Activated CD4-positive, alpha-beta memory T cell treated with anti-CD3 and anti-CD28 coated beads for 36 hours (primary cell): ENCODE measurements at regions not wholly inside any gene's neighbourhood (a gene's known extent, or its start where the extent isn't known, plus 50 kb on each side); places are given as distances from the start of the nearest gene placed in this dataset.

Experiments used
- CTCF ChIA-PET: fragments of 350-600 bp; sonication (Branson Sonifier 250); formaldehyde crosslinking; loops from one replicate; lab custom pipeline; 2021; ENCODE audit warnings: antibody characterized with exemption, inconsistent platforms; lab: Charles Lee
- POLR2A ChIA-PET: fragments of 350-600 bp; sonication (Branson Sonifier 250); formaldehyde crosslinking; loops from one replicate; lab custom pipeline; 2021; ENCODE audit warnings: antibody characterized with exemption; lab: Charles Lee
- DNase-seq: peaks from one replicate; pipeline ENCODE4 v3.0.0-alpha.2; 2020
- H3K27ac Mint-ChIP-seq: one replicate; pipeline ENCODE4 v1.8.0; 2021; ENCODE audit warnings: mixed read lengths
- H3K27me3 Mint-ChIP-seq: one replicate; pipeline ENCODE4 v1.8.0; 2021; ENCODE audit warnings: mixed read lengths
- H3K36me3 Mint-ChIP-seq: one replicate; pipeline ENCODE4 v1.8.0; 2021; ENCODE audit warnings: mixed read lengths
- H3K4me1 Mint-ChIP-seq: one replicate; pipeline ENCODE4 v1.8.0; 2021; ENCODE audit warnings: low read depth, mixed read lengths
- H3K4me3 Mint-ChIP-seq: one replicate; pipeline ENCODE4 v1.8.0; 2021; ENCODE audit warnings: mild to moderate bottlenecking, mixed read lengths
- H3K9me3 Mint-ChIP-seq: one replicate; pipeline ENCODE4 v1.8.0; 2021; ENCODE audit warnings: mixed read lengths
- intact Hi-C: fragments of 100-400 bp; cut with micrococcal nuclease; formaldehyde crosslinking; loops from one replicate; pipeline ENCODE4 v1.15.1; 2023

DNA sequence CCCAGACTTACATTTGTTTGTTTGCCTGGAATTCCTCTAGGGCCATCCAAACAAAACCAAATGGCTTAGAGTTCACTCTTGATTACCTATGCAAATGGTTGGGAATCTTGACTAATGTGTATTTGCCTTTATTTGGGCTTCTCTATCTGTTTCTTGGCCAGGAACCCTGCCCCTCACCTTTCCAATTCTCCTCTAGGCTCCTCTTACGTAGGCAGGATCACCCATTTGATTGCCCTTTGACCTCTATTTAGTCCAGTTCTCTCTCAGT lies 123.0 kb upstream of the DYRK2 start:
- Mint-ChIP-seq H3K9me3 (no peaks in the 10 kb centered on the region), H3K27ac (no peak overlapping the region), H3K27me3 (no peaks in the 10 kb centered on the region), H3K4me1 (peaks cover 7% of the 10 kb centered on the region), H3K36me3 (no peaks in the 10 kb centered on the region), H3K4me3 (no peak overlapping the region)
- intact Hi-C loops: no loop called here
- DNase-seq: no peak
- ChIA-PET POLR2A (no interaction called here), CTCF (no interaction called here)

DNA sequence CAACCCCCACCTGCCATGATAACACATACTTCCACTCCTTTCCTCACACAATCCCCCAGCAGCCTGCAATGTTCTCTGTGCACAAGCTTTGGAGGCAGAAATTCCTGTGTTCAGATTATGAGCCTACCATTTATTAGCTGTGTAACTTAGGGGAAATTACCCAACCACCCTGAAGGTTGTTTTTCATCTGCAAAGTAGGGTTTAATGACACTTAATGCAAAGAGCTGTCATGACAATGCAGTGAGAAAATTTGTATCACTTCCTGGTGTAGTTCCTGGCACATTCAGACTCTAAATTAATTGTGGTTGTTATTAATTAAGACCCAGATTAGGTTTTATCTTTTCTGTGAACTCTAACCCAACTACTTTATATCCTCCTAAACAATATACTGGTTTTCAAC lies 122.4 kb upstream of the DYRK2 start:
- Mint-ChIP-seq H3K27ac (no peak overlapping the region), H3K27me3 (no peaks in the 10 kb centered on the region), H3K9me3 (no peaks in the 10 kb centered on the region), H3K36me3 (no peaks in the 10 kb centered on the region), H3K4me1 (peaks cover 7% of the 10 kb centered on the region), H3K4me3 (no peak overlapping the region)
- intact Hi-C loops: no loop called here
- ChIA-PET POLR2A (interaction anchor here (0.7 kb wide), 1 partner anchor 357 kb away, joined by 3 read pairs; no protein-coding TSS in a partner anchor), CTCF (no interaction called here)
- no peak for DNase-seq

DNA sequence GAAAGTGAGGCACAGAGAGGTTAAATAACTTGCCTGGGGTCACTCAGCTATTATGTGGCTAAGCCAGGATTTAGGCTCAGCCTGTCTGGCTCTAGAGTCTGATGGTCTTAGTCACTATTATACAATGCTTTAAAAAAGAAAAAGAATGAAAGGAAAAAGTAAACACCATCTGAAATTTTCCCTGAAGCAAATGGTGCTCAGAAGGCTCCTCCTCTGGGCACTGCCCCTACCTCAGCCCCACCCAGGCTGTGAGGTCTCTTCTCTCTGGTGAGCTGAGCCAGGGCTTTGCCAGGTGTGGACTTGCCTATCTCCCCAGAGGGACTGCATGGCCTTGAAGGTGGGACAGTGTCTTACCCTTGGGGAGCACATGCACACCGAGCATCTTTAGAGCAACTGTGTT lies 117.5 kb upstream of the DYRK2 start:
- CTCF ChIA-PET: no interaction called here
- no peak for DNase-seq
- Mint-ChIP-seq H3K27ac (no peak overlapping the region), H3K4me1 (peaks cover 3% of the 10 kb centered on the region), H3K4me3 (no peak overlapping the region), H3K36me3 (no peaks in the 10 kb centered on the region), H3K27me3 (no peaks in the 10 kb centered on the region), H3K9me3 (no peaks in the 10 kb centered on the region)
- POLR2A ChIA-PET: no interaction called here
- intact Hi-C loops: no loop called here

DNA sequence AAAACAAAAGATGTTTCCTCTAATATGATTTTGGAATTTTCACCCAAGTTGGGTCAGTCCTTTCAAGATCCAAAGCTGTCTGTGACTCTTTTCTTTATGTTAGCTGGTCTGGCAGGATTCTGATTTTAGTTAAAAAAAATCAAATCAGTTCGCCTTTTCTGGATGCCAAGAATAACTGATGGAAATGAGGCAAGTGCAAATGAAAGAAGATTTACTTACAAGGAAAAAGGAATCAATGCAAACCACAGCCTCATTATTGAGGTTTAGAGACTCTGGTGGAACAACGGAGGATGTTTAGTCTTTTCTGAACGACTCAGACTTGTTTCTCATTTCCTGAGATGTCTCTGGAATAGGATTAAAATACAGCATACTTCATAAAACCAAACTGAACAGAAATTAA lies 117.0 kb upstream of the DYRK2 start:
- no peaks in the 10 kb centered on the region for H3K36me3 Mint-ChIP-seq
- CTCF ChIA-PET: no interaction called here
- intact Hi-C loops: no loop called here
- no peaks in the 10 kb centered on the region for H3K9me3 Mint-ChIP-seq
- no peak overlapping the region for H3K27ac Mint-ChIP-seq
- H3K4me1 Mint-ChIP-seq: no peaks in the 10 kb centered on the region
- H3K27me3 Mint-ChIP-seq: no peaks in the 10 kb centered on the region
- POLR2A ChIA-PET: no interaction called here
- no peak overlapping the region for H3K4me3 Mint-ChIP-seq
- no peak for DNase-seq

DNA sequence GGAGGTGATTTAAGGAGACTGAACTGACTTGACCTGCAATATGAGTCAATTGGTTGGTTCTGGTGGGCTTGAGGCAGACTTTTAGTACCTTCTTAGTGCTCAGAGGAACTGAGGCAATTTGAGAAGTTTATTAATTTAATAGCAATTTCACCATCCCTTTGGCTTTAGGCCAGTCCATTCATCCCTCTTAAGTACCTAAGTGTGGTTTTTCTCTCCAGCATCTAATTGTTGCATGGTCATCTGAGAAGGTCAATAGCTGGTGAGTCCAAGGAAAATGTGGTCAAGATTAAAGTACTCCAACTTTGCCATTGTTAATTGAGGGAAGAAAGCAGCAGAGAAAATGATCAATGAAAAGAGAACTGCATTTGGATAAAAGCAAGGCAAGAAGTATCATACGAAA lies 115.4 kb upstream of the DYRK2 start:
- intact Hi-C loops: no loop called here
- no peaks in the 10 kb centered on the region for H3K9me3 Mint-ChIP-seq
- no peaks in the 10 kb centered on the region for H3K4me1 Mint-ChIP-seq
- no peak overlapping the region for H3K27ac Mint-ChIP-seq
- no peaks in the 10 kb centered on the region for H3K27me3 Mint-ChIP-seq
- no peaks in the 10 kb centered on the region for H3K36me3 Mint-ChIP-seq
- no peak for DNase-seq
- no peak overlapping the region for H3K4me3 Mint-ChIP-seq
- ChIA-PET CTCF (no interaction called here), POLR2A (no interaction called here)

DNA sequence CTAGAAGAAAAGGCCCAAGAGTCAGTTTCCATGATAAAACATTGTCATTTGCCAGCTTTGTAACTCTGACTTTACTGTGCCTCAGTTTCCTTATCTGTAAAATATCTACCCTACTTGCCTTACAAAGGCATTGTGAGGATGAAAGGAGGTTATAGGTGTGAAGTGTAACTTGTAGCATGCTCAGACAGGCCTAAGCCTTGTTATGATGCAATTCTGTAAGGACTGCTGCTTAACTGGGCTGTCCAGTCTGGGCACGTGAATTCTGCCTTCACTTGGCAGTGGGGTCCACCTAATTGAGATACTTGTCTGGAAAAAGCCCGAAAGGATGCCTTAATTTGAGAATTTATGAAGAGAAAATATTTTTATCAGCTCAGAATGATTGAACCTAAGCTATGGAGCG lies 114.5 kb upstream of the DYRK2 start:
- DNase-seq: no peak
- ChIA-PET POLR2A (no interaction called here), CTCF (no interaction called here)
- no peaks in the 10 kb centered on the region for H3K36me3 Mint-ChIP-seq
- no peaks in the 10 kb centered on the region for H3K9me3 Mint-ChIP-seq
- no peak overlapping the region for H3K27ac Mint-ChIP-seq
- no peaks in the 10 kb centered on the region for H3K4me1 Mint-ChIP-seq
- no peaks in the 10 kb centered on the region for H3K27me3 Mint-ChIP-seq
- no peak overlapping the region for H3K4me3 Mint-ChIP-seq
- intact Hi-C loops: no loop called here

DNA sequence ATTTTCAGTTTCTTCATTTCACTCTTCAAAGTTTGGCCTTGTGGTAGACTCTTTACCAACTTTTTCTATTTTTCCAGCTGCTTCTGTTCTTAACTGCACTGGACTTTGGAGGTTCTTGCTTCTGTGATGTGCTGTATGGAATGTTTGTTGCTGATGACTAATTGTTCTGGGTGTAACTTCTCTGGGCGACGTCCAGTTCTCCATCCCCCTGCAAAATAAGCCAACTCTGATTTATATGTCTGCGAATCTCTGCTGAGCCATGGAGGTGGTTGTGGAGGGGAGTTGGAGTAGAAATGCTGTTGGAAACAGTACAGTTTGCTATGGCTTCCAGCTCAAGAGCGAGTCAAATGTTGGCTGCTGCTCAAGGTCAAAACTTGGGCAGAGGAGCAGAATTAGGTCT lies 113.9 kb upstream of the DYRK2 start:
- H3K4me3 Mint-ChIP-seq: no peak overlapping the region
- H3K4me1 Mint-ChIP-seq: no peaks in the 10 kb centered on the region
- H3K9me3 Mint-ChIP-seq: no peaks in the 10 kb centered on the region
- no peaks in the 10 kb centered on the region for H3K27me3 Mint-ChIP-seq
- no peak overlapping the region for H3K27ac Mint-ChIP-seq
- intact Hi-C loops: no loop called here
- DNase-seq: no peak
- ChIA-PET CTCF (no interaction called here), POLR2A (no interaction called here)
- H3K36me3 Mint-ChIP-seq: no peaks in the 10 kb centered on the region

DNA sequence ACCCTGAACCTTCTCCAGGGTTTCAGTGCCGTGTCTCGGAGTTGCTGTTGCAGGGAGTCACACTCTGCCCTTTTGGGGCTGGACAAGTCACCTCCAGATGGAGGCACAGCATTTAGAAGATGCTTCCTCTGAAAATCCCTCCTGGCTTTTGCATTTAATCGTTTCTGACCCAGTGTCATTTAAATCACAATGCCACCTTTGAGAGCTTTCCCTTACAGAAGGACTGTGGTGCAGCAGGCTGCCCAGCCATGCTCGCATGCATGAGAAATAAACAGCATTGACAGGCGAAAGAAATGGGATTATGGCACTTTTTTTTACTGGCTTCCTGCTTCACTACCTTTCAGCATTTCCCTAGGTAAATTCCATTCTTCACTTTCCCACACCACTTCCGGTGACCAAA lies 113.4 kb upstream of the DYRK2 start:
- intact Hi-C loops: no loop called here
- Mint-ChIP-seq H3K9me3 (no peaks in the 10 kb centered on the region), H3K4me3 (no peak overlapping the region), H3K27me3 (no peaks in the 10 kb centered on the region), H3K4me1 (no peaks in the 10 kb centered on the region), H3K27ac (no peak overlapping the region), H3K36me3 (no peaks in the 10 kb centered on the region)
- POLR2A ChIA-PET: no interaction called here
- CTCF ChIA-PET: no interaction called here
- no peak for DNase-seq

DNA sequence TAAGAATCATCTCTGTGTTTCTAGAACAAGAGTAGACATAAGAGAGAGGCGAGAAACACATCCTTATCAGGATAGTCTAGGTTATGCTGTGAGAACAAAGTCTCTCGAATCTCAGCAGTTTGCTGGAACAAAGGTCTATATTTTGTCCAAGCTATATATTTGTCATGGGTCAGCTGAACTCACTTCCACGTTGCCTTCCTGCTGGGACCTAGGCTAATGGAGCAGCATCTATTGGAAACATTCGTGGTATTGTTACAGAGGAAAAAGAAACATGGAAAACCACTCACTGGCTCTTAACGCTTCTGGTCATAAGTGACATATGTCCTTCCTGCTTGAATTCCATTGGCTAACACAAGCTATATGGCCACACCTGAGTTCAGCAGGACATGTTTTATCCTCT lies 112.6 kb upstream of the DYRK2 start:
- H3K27me3 Mint-ChIP-seq: no peaks in the 10 kb centered on the region
- no peaks in the 10 kb centered on the region for H3K9me3 Mint-ChIP-seq
- peaks cover 2% of the 10 kb centered on the region for H3K4me1 Mint-ChIP-seq
- no peak overlapping the region for H3K27ac Mint-ChIP-seq
- CTCF ChIA-PET: no interaction called here
- no peak for DNase-seq
- no peaks in the 10 kb centered on the region for H3K36me3 Mint-ChIP-seq
- POLR2A ChIA-PET: no interaction called here
- H3K4me3 Mint-ChIP-seq: no peak overlapping the region
- intact Hi-C loops: no loop called here

DNA sequence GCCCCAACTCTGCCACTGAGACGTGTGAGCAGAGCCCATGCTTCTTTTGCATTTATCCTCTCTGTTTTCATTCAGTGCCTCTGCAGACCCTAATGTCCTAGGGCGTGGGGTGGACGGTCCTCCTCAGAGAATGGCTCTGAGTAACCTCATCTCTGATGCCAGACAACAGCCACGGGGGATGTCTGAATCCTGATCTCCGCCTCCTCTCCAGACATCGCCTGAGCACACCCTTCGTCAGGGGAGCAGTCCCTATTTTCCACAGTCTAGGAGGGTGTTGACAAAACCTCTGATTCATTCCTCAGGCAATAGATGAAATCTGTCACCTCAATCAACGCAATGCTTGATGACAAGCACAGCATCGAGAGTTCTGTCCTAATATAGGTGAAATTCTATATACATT lies 109.2 kb upstream of the DYRK2 start:
- Mint-ChIP-seq H3K4me3 (no peak overlapping the region), H3K9me3 (no peaks in the 10 kb centered on the region), H3K27me3 (no peaks in the 10 kb centered on the region), H3K4me1 (peaks cover 25% of the 10 kb centered on the region), H3K27ac (no peak overlapping the region), H3K36me3 (no peaks in the 10 kb centered on the region)
- ChIA-PET POLR2A (no interaction called here), CTCF (no interaction called here)
- intact Hi-C loops: no loop called here
- DNase-seq: no peak

DNA sequence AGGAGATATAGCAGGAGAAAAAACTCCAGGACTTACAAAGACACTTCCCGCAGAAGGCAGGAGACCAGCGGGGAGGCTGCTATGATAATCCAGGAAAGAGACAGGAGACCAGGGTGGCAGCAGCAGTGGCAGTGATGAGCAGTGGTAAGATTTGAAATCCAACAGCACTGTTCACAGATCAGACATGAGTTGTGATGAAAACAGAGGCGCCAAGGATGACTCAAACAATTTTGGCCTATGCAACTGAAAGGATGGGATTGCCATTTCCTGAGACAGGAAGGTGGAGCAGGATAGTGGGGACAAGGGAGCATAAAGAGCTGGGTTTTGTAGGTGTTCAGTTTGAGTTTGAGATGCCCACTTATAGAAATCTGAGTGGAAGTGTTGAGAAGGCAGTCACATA lies 108.6 kb upstream of the DYRK2 start:
- Mint-ChIP-seq H3K27ac (no peak overlapping the region), H3K36me3 (no peaks in the 10 kb centered on the region), H3K27me3 (no peaks in the 10 kb centered on the region), H3K4me1 (peaks cover 26% of the 10 kb centered on the region), H3K9me3 (no peaks in the 10 kb centered on the region), H3K4me3 (no peak overlapping the region)
- no peak for DNase-seq
- ChIA-PET POLR2A (no interaction called here), CTCF (no interaction called here)
- intact Hi-C loops: no loop called here

DNA sequence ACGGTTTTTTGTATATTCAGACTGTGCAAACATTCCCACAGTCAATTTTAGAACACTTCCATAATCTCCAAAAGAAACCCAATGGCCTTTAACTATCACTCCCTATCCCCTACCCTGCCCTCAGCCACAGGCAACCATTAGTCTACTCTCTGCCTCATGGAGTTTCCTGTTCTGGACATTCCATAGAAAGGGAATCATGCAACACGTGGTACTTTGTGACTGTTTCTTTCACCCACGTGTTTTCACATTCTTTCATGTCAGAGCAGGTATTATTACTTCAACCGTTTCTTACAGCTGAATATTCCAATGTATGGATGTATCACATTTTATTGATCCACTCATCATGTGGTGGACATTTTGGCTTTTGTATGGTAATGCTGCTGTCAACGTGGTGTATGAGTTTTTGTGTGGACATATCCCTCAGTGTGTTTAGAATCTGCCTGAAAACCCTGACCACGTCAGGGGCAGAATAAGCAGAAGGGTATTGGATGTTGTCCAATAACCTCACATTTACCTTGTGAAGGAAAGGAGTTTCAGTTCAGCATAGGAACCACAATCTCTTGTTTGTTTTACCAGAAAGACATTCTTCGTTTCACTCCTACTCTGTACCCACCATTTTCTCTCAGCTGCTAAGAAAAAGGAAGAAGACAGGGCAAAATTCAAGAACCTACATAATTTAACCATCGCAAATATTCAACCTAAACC lies 107.5 kb upstream of the DYRK2 start:
- Mint-ChIP-seq H3K27me3 (no peaks in the 10 kb centered on the region), H3K4me1 (peaks cover 30% of the 10 kb centered on the region), H3K27ac (peak overlapping the region; percentile 34), H3K4me3 (no peak overlapping the region), H3K36me3 (no peaks in the 10 kb centered on the region), H3K9me3 (no peaks in the 10 kb centered on the region)
- ChIA-PET POLR2A (no interaction called here), CTCF (no interaction called here)
- DNase-seq: no peak
- intact Hi-C loops: no loop called here

DNA sequence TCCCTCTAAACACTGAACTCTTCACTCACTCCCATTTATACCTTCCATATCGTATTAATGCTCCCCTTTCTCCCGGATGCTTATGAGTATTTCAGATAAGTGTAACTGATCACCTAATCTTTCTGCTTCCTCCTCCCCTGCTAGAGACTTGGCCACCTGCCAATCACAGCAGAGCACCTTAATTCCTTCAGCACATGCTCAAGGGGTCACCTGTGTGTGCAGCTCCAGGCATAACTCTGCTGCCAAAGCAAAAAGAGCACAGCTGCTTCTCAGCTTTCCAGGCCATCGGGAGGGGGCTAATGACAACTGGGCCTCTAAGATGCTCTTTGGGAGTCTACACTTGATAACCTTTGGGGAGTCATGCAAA lies 106.9 kb upstream of the DYRK2 start:
- Mint-ChIP-seq H3K4me1 (peaks cover 30% of the 10 kb centered on the region), H3K36me3 (no peaks in the 10 kb centered on the region), H3K27me3 (no peaks in the 10 kb centered on the region), H3K27ac (peak overlapping the region; percentile 34), H3K4me3 (no peak overlapping the region), H3K9me3 (no peaks in the 10 kb centered on the region)
- ChIA-PET CTCF (no interaction called here), POLR2A (no interaction called here)
- no peak for DNase-seq
- intact Hi-C loops: no loop called here
